ENCODE measurements at regions not wholly inside any gene's neighbourhood (a gene's known extent, or its start where the extent isn't known, plus 50 kb on each side); places are given as distances from the start of the nearest gene placed in this dataset.

DNA sequence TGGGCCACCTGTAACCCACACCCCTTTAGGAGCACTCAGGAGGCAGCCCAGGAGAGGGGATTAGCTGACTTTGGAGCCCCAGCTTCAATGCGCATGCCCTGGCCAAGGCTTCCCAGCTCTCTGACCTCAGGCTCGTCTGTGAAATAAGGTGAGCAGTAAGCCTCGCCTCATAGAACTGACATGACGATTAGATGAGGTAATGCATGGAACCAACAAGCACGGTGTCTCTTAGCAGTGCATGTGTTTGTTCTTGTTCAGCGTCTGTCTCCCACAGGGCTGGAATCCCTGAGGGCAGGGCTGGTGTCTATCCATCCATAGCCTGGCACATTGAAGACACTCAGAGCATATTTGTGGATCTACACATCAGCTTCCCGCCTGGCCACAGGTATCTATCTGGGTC is 415.4 kb downstream of the MN1 start:
- no peak for DNase-seq (ENCODE audit: low read depth)

DNA sequence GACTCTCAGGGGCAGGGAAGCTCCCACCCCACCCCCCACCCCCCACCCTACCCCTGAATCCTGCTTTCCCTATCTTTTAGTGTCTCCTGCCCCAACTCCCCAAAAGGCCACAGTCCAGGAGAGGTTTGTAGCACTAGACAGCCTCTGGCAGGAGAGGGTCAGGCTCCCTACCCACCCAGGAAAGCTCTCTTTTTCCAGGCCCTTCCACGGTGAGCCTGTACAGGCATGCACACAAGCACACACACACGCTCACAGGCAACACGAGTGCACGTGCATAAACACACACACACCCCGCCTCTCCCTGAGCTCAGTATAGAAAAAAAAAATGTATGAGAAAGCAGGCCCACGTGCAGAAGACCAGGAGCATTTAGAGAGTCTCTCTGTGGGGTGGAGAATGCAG is 414.0 kb downstream of the MN1 start:
- DNase-seq (ENCODE audit: low read depth) = no peak

- DNase-seq (ENCODE audit: low read depth) = no peak
Observed at GRCh38 chr22:27388090-27388600, 413.4 kb downstream of the MN1 start.

DNA sequence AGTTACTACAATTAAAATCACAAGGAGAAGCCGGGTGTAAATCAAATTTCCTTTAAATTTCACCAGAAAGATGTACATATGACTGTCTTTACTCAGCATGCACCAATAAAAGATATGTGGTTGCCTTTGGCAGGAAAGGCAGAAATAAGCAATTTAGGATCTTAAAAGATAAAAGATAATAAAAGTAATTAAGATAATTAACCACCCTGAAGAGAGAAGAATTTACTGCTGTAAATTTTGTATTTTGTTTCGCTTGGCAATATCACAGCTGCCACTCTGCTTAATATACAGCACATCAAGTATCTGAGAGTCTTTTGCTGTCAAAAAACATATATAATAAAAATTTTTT is 411.9 kb downstream of the MN1 start:
- DNase-seq (ENCODE audit: low read depth) = no peak

GRCh38 chr22:27391092-27391770 is 410.3 kb downstream of the MN1 start:
- no peak for DNase-seq (ENCODE audit: low read depth)

DNA sequence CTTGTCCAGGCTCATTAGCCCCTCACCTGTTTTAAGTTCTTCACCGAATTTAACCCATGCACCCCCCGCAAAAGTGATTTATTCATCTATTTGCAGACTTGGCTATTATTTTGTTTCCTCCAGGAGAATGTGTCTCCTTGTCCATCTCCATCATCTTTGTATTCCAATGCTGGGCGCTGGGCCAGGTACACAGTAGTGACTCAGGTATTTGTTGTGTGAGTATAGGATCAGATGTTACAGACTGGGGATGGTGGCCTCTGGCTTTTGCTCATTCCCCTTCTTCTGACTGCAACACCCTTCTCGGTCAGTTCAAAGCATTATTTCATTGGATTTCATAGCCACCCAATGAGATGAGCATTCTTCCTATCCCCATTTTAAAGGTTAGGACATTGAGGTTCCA is 408.2 kb downstream of the MN1 start:
- DNase-seq (ENCODE audit: low read depth) = no peak

DNA sequence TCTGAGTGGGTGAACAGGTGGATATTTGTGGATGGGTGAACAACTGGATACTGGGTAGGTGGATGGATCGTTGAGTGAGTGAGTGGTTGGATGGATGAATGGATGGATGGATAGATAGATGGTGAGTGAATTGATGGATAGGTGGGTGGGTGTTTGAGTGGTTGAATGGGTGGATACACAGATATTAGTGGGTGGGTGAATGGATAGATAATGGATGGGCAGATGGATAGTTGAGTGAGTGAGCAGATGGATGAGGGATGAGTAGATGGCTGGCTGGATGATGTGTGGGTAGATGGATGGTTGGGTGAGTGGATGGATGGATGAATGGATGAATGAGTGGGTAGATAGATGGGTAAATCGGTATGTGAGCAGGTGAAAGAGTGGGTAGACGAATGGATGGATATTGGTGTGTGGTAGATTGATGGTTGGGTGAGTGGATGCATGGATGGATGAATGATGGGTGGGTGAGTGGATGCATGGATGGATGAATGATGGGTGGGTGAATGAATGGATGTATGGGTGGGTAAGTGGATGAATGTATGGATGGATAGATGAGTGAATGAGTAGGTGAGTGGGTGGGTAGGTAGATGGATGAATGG is 406.7 kb downstream of the MN1 start:
- no peak for DNase-seq (ENCODE audit: low read depth)

DNA sequence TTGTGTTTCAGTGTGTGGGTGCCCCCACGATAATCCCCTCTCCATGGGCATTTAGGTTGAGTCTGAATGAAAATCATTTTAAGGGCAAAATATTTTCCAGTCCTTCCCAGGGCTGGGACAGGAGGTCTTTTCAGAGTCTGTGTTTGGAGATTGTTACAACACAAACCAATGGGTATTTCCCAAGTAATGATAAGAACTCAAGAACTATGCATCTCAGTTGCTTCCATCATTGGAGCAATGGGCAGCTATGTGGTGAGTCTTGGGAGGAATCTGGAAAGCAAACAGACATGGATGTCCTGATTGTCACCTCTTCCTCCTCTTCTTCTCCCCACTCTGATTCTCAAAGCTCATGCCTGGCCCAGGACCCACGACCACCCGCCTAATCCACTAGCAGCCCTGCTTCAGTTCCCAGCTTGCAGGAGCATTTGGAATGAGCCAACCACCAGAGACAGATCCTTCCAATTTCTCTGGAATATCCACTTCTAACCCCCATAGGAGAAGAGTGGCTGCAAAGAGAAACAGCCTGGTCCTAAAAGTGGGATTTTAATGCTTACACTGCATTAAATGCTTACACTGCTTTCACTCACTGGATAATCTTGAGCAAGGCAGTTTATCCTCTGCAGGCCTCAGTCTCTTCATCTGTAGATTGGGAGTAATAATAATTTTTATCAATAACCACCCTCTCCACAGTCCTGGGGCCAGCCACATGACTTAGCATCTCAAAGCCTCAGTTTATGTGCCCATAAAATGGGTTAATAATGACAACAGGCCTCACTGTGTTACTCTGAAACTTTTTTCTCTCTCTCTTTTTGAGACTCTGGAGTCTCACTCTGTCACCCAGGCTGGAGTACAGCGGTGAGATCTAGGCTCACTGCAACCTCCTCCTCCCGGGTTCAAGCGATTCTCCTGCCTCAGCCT is 404.3 kb downstream of the MN1 start:
- no peak for DNase-seq (ENCODE audit: low read depth)

- no peak for DNase-seq (ENCODE audit: low read depth)
Observed at GRCh38 chr22:27397954-27398342, 403.6 kb downstream of the MN1 start.

DNA sequence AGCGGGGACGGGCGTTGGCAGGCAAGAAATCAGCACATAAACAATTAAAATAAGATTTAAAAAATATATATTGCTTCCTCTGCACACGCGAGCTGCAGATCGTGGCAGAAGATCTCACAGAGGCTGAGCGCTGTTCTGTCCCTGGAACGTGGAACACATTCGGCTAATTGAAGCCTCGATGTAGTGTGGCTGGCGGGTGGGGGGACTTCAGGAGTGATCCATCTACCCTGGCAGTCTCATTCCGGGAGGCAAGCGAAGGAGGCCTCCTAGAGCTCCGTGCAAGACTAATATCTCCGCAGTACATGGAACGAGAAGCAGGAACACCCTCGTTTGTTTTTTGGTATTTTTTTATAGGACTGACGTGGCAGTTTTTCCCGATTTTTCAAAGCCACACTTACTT is 402.4 kb downstream of the MN1 start:
- DNase-seq (ENCODE audit: low read depth) = peak; percentile 21

GRCh38 chr22:27400811-27401210 is 400.7 kb downstream of the MN1 start:
- no peak for DNase-seq (ENCODE audit: low read depth)

GRCh38 chr22:27401321-27401720 is 400.2 kb downstream of the MN1 start:
- peak; percentile 33 for DNase-seq (ENCODE audit: low read depth)

DNA sequence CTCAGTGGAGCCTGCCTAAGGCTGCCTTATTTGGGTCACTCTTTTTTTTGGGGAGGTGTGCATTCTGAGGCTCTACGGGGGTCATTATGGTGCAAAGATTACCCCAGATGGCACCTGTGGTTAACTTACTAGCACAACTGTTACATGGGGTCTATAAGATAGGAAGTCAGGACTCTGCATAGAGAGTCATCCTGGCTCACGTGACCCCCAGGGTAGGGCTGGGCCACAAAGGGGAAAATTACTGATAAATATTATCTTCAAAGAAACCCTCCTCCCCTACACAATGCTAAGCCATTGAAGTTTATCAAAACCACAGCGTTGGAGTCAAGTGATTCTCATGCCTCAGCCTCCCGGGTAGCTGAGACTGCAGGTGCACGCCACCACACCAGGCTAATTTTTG is 397.1 kb downstream of the MN1 start:
- no peak for DNase-seq (ENCODE audit: low read depth)

GRCh38 chr22:27405672-27406388 is 395.7 kb downstream of the MN1 start:
- peak; percentile 65 for DNase-seq (ENCODE audit: low read depth)

GRCh38 chr22:27406389-27406861 is 395.1 kb downstream of the MN1 start:
- peak; percentile 20 for DNase-seq (ENCODE audit: low read depth)

- no peak for DNase-seq (ENCODE audit: low read depth)
Observed at GRCh38 chr22:27407369-27407985, 394.1 kb downstream of the MN1 start.

DNA sequence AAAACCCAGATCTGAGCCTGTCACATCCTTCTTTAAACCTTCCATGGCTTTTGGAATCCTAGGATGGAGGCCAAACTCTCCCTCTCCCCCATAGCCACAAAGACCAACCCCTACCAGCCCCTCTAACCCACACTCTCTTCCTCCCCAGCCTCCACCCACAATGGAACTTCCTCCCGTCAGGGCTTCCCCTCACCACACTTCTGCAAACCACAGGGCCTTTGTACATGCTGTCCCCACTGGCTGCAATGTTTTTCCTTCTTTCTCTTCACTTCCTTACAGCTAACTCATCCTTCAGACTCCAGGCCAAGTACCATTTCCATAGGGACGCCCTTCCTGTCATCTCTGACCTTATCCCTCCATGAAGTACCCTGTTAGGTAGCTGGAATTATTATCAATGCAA is 393.5 kb downstream of the MN1 start:
- no peak for DNase-seq (ENCODE audit: low read depth)

DNA sequence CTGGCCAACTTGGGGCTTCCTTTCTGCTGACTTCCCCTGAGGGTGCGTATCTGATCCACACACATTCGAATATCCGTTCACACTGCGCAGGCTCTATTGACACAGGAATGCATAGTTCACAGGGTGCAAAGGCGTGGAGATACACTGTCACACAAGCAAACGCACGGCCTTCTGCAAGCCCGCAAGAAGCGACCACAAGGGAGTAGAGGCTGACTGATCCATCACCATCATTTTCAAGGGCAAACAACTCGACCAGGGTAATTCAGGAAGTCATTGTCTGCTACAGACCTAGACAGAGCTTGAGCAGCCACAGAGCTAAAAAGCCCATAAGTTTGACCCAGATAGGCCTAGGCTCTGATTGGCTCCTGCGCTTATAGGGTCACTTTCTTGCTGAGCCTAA is 392.3 kb downstream of the MN1 start:
- no peak for DNase-seq (ENCODE audit: low read depth)

DNA sequence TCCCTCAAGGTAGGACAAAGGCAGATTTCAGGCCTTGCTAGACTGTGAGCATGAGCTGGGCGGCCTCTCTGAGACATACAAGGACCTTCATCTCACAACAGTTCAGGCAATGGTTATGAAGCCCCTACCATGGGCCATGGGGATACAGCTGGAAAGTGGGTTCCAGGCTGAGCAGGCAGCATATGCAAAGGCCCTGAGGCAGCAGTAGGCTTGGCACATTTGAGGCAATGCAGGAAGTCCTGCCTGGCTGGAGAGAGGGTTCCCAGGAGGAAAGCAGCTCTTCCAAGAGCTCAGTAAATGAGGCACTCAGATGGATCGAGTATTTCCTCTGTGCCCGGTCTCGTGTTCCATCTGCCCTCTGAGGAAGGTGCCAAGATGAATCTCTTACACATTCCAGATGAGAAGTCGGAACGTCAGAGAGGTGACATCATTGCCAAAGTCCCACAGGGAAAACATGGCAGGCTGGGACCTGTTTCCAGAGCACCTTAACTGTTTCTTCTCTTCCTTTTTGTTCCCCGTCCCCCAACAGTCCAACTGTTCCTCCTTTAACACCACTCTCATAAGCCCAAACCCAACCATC is 388.6 kb downstream of the MN1 start:
- peak; percentile 15 for DNase-seq (ENCODE audit: low read depth)

- DNase-seq (ENCODE audit: low read depth) = no peak
Observed at GRCh38 chr22:27413702-27414101, 387.9 kb downstream of the MN1 start.

Data from EH (cell line).